Testis (tissue), 2 donors: ENCODE measurements at regions not wholly inside any gene's neighbourhood (a gene's known extent, or its start where the extent isn't known, plus 50 kb on each side); places are given as distances from the start of the nearest gene placed in this dataset.
"Not testable (repeated sequence)": the region's sequence is repeated elsewhere in the genome, so short reads cannot be mapped to it uniquely, and the experiment has no call there.

ENCODE experiments used
- DNase-seq: peaks from one replicate; pipeline ENCODE4 v3.0.0-alpha.2; 2019
- H3K27ac ChIP-seq, 2 donors: fragments of 200-600 bp; sonication (generic); one replicate each; pipeline ENCODE4 v1.5.1; 2019
- H3K27me3 ChIP-seq: fragments of 200-600 bp; sonication (generic); one replicate; pipeline ENCODE4 v1.5.1; 2019
- H3K36me3 ChIP-seq: fragments of 200-600 bp; sonication (generic); one replicate; pipeline ENCODE4 v1.5.1; 2017; ENCODE audit warnings: low read depth; ENCODE audit errors: missing control alignments
- H3K4me1 ChIP-seq: fragments of 200-600 bp; sonication (generic); one replicate; pipeline ENCODE4 v1.5.1; 2019
- H3K4me3 ChIP-seq, 2 donors: fragments of 200-600 bp; sonication (generic); one replicate each; pipeline ENCODE4 v1.5.1; 2017 to 2019
- H3K9me3 ChIP-seq: fragments of 200-600 bp; sonication (generic); one replicate; pipeline ENCODE4 v1.5.1; 2017
- CTCF ChIP-seq, 3 experiments: fragments of 450-650 bp in 2 of 3; fragments of 200-600 bp in 1 of 3; sonication (generic) in 1 of 3; IDR thresholded peaks; one replicate each; pipeline ENCODE4 v1.5.1; 2016 to 2019; ENCODE audit warnings: antibody characterized with exemption in 3 of 3, mild to moderate bottlenecking in 2 of 3, moderate library complexity in 1 of 3
- POLR2A ChIP-seq: fragments of 450-650 bp; IDR thresholded peaks from one replicate; pipeline ENCODE4 v1.6.1; 2017; ENCODE audit warnings: antibody characterized with exemption, mild to moderate bottlenecking, moderate library complexity
- WGBS, 2 donors: methylation state at CpG; one replicate each; pipeline ENCODE4 v1.1.5; 2018; 5-methylcytosine and 5-hydroxymethylcytosine counted together
- intact Hi-C: fragments of 100-400 bp; cut with DNase I; formaldehyde crosslinking; loops from one replicate; pipeline ENCODE4 v1.15.1; 2023; ENCODE audit warnings: low total_unique reads

GRCh38 chr1:112146201-112146715 lies 156.8 kb upstream of the KCND3 start:
- TF ChIP-seq POLR2A (no peak), CTCF (IDR thresholded peaks at IDR 0.05) (no peak)
- DNase-seq, result no peak
- peaks cover 14% of the 10 kb centered on the region for H3K4me1 ChIP-seq
- H3K9me3 ChIP-seq, result no peaks in the 10 kb centered on the region
- no peak overlapping the region for H3K4me3 ChIP-seq
- no peaks in the 10 kb centered on the region for H3K27me3 ChIP-seq
- no peak overlapping the region for H3K27ac ChIP-seq
- no peaks in the 10 kb centered on the region for H3K36me3 ChIP-seq
- intact Hi-C loops, result no loop called here

GRCh38 chr1:112160214-112160613 lies 170.7 kb upstream of the KCND3 start:
- H3K4me3 ChIP-seq, DNase-seq, H3K4me1 ChIP-seq, H3K27ac ChIP-seq, intact Hi-C loops, H3K36me3 ChIP-seq, H3K9me3 ChIP-seq, H3K27me3 ChIP-seq: not testable (repeated sequence)
- 71 to 72% methylated on average over 14 of the region's 14 CpGs for WGBS, 2 donors

- Histone ChIP-seq H3K4me1 (no peaks in the 10 kb centered on the region), H3K27me3 (no peaks in the 10 kb centered on the region), H3K27ac (no peak overlapping the region), H3K4me3 (no peak overlapping the region), H3K36me3 (no peaks in the 10 kb centered on the region), H3K9me3 (no peaks in the 10 kb centered on the region)
- TF ChIP-seq CTCF (IDR thresholded peaks at IDR 0.05), result no peak
- TF ChIP-seq POLR2A, result no peak
- 84 to 88% methylated on average over 3 of the region's 3 CpGs for WGBS, 2 donors
- no peak for DNase-seq
- intact Hi-C loops, result no loop called here
Measured at GRCh38 chr1:112165375-112165774, 175.9 kb upstream of the KCND3 start.

GRCh38 chr1:112169517-112169916 lies 180.0 kb upstream of the KCND3 start:
- Histone ChIP-seq H3K9me3 (no peaks in the 10 kb centered on the region), H3K4me1 (no peaks in the 10 kb centered on the region), H3K4me3 (no peak overlapping the region), H3K27me3 (no peaks in the 10 kb centered on the region), H3K36me3 (no peaks in the 10 kb centered on the region), H3K27ac (no peak overlapping the region)
- intact Hi-C loops, result no loop called here
- TF ChIP-seq CTCF (IDR thresholded peaks at IDR 0.05) (no peak), POLR2A (no peak)
- no peak for DNase-seq

GRCh38 chr1:112172294-112172882 lies 182.9 kb upstream of the KCND3 start:
- 24 to 34% methylated on average over 2 of the region's 2 CpGs for WGBS, 2 donors
- intact Hi-C loops, result no loop called here
- Histone ChIP-seq H3K27ac (no peak overlapping the region), H3K36me3 (no peaks in the 10 kb centered on the region), H3K27me3 (no peaks in the 10 kb centered on the region), H3K4me3 (no peak overlapping the region), H3K4me1 (no peaks in the 10 kb centered on the region), H3K9me3 (no peaks in the 10 kb centered on the region)
- no peak for TF ChIP-seq CTCF (IDR thresholded peaks at IDR 0.05)
- TF ChIP-seq POLR2A, result no peak
- peak; percentile 55 for DNase-seq
